H1 (cell line): ENCODE measurements at regions not wholly inside any gene's neighbourhood (a gene's known extent, or its start where the extent isn't known, plus 50 kb on each side); places are given as distances from the start of the nearest gene placed in this dataset.
A peak's percentile ranks its signal among the peaks of the same experiment; 100 is the strongest.

ENCODE experiments used
- CTCF ChIA-PET: fragments of 300-600 bp; sonication (Branson Sonifier 250); formaldehyde crosslinking; loops from one replicate; lab custom pipeline; 2021; ENCODE audit not compliant: partially characterized antibody; lab: Charles Lee
- POLR2A ChIA-PET: fragments of 300-600 bp; sonication (Branson Sonifier 250); formaldehyde crosslinking; loops from one replicate; lab custom pipeline; 2021; ENCODE audit warnings: inconsistent platforms; ENCODE audit not compliant: partially characterized antibody; lab: Charles Lee
- DNase-seq, 2 experiments: peaks; one replicate each; pipeline versions ENCODE4 v3.0.0 to v3.0.0-alpha.2; 2010 to 2022; ENCODE audit warnings: low spot score in 2 of 2, low read depth in 1 of 2, mixed read lengths in 1 of 2
- FAIRE-seq: peaks from 2 replicates; lab custom pipeline; 2011; peaks lifted over from hg19 to GRCh38; lab: Jason Lieb, UNC
- H2AFZ ChIP-seq: 2 replicates; pipeline ENCODE4 v1.8.1; 2012; ENCODE audit warnings: low read length, inconsistent platforms
- H2AK5ac ChIP-seq: 2 replicates; pipeline ENCODE4 v1.6.1; 2013; ENCODE audit warnings: low read depth, low read length
- H2BK120ac ChIP-seq: replicated peaks from 2 replicates; pipeline ENCODE3; 2013; ENCODE audit warnings: low read depth, low read length, inconsistent platforms
- H2BK12ac ChIP-seq: 2 replicates; pipeline ENCODE4 v1.6.1; 2013; ENCODE audit warnings: low read depth, low read length
- H2BK15ac ChIP-seq: 2 replicates; pipeline ENCODE4 v1.6.1; 2013; ENCODE audit warnings: low read length
- H2BK20ac ChIP-seq: 2 replicates; pipeline ENCODE4 v1.6.1; 2013; ENCODE audit warnings: low read length
- H2BK5ac ChIP-seq: 2 replicates; pipeline ENCODE4 v1.6.1; 2013; ENCODE audit warnings: low read depth, low read length
- H3K14ac ChIP-seq: 2 replicates; pipeline ENCODE4 v1.6.1; 2013; ENCODE audit warnings: inconsistent platforms; ENCODE audit not compliant: insufficient read length
- H3K18ac ChIP-seq: 2 replicates; pipeline ENCODE4 v1.6.1; 2013; ENCODE audit warnings: low read length; ENCODE audit errors: extremely low read depth
- H3K23ac ChIP-seq: 2 replicates; pipeline ENCODE4 v1.6.1; 2013; ENCODE audit warnings: inconsistent platforms; ENCODE audit not compliant: insufficient read length
- H3K23me2 ChIP-seq: 2 replicates; pipeline ENCODE4 v1.6.1; 2013; ENCODE audit warnings: low read depth, low read length
- H3K27ac ChIP-seq: 2 replicates; pipeline ENCODE4 v1.6.1; 2011; ENCODE audit warnings: low read depth, low read length, inconsistent platforms
- H3K27me3 ChIP-seq, 4 experiments: replicated peaks in 1 of 4; 1 replicate in 1 of 4; 2 replicates in 3 of 4; pipeline versions ENCODE4 v1.6.1 to v1.8.1; 2011 to 2013; ENCODE audit warnings: low read length in 3 of 4, mild to moderate bottlenecking in 3 of 4, inconsistent platforms in 2 of 4, mixed read lengths in 2 of 4, moderate library complexity in 1 of 4; ENCODE audit not compliant: control insufficient read depth in 3 of 4, insufficient read depth in 3 of 4; ENCODE audit errors: extremely low read depth in 1 of 4
- H3K36me3 ChIP-seq, 4 experiments: 2 replicates each; pipeline versions ENCODE4 v1.6.1 to v1.8.1; 2011 to 2013; ENCODE audit warnings: mild to moderate bottlenecking in 4 of 4, low read length in 3 of 4, moderate library complexity in 2 of 4, control low read depth in 1 of 4, inconsistent platforms in 1 of 4; ENCODE audit not compliant: insufficient read depth in 4 of 4, control insufficient read depth in 2 of 4
- H3K4ac ChIP-seq: replicated peaks from 2 replicates; pipeline ENCODE3; 2013; ENCODE audit warnings: low read length, low read depth, mixed read lengths, inconsistent platforms; ENCODE audit not compliant: insufficient read length
- H3K4me1 ChIP-seq, 4 experiments: replicated peaks in 1 of 4; 1 replicate in 1 of 4; 2 replicates in 3 of 4; pipeline versions ENCODE4 v1.6.1 to v1.8.1; 2011 to 2013; ENCODE audit warnings: low read length in 3 of 4, inconsistent platforms in 2 of 4, mixed read lengths in 1 of 4; ENCODE audit not compliant: insufficient read depth in 4 of 4, control insufficient read depth in 3 of 4
- H3K4me2 ChIP-seq, 2 experiments: 2 replicates each; pipeline versions ENCODE4 v1.6.1 to v1.8.1; 2011 to 2013; ENCODE audit warnings: low read depth in 2 of 2, low read length in 2 of 2, control low read depth in 1 of 2, inconsistent platforms in 1 of 2, mild to moderate bottlenecking in 1 of 2; ENCODE audit not compliant: insufficient read depth in 1 of 2
- H3K4me3 ChIP-seq, 4 experiments: fragments of 200-600, 300-600 bp in 1 of 4; sonication (generic), shearing (Covaris generic), sonication (Bioruptor Twin) in 1 of 4; 2 replicates each; pipeline versions ENCODE4 v1.5.1 to v1.8.1; 2011 to 2016; ENCODE audit warnings: low read length in 4 of 4, low read depth in 3 of 4, control low read depth in 2 of 4, inconsistent platforms in 2 of 4, mild to moderate bottlenecking in 2 of 4, mixed read lengths in 1 of 4, moderate library complexity in 1 of 4; ENCODE audit not compliant: insufficient read depth in 2 of 4; ENCODE audit errors: extremely low read depth in 1 of 4
- H3K56ac ChIP-seq: replicated peaks from 2 replicates; pipeline ENCODE3; 2013; ENCODE audit warnings: low read depth, mild to moderate bottlenecking, mixed read lengths, low read length, inconsistent platforms; ENCODE audit not compliant: insufficient read length
- H3K79me1 ChIP-seq: 2 replicates; pipeline ENCODE4 v1.6.1; 2013; ENCODE audit warnings: low read depth, low read length, control low read depth
- H3K79me2 ChIP-seq, 2 experiments: 2 replicates each; pipeline versions ENCODE4 v1.6.1 to v1.8.1; 2012 to 2013; ENCODE audit warnings: low read length in 2 of 2, mild to moderate bottlenecking in 2 of 2, inconsistent platforms in 1 of 2; ENCODE audit not compliant: insufficient read depth in 2 of 2, control insufficient read depth in 1 of 2
- H3K9ac ChIP-seq, 4 experiments: replicated peaks in 1 of 4; 1 replicate in 1 of 4; 2 replicates in 3 of 4; pipeline versions ENCODE4 v1.6.1 to v1.8.1; 2011 to 2013; ENCODE audit warnings: low read depth in 3 of 4, low read length in 3 of 4, control low read depth in 2 of 4, mild to moderate bottlenecking in 2 of 4, moderate library complexity in 2 of 4, inconsistent platforms in 1 of 4; ENCODE audit errors: extremely low read depth in 1 of 4
- H3K9me3 ChIP-seq, 2 experiments: 2 replicates each; pipeline versions ENCODE4 v1.6.1 to v1.8.1; 2012 to 2013; ENCODE audit warnings: mild to moderate bottlenecking in 2 of 2, moderate library complexity in 2 of 2, control low read depth in 1 of 2, inconsistent platforms in 1 of 2, low read depth in 1 of 2, low read length in 1 of 2, mixed read lengths in 1 of 2; ENCODE audit not compliant: insufficient read depth in 2 of 2
- H4K20me1 ChIP-seq, 2 experiments: replicated peaks in 1 of 2; 2 replicates each; pipeline versions ENCODE3 to v1.8.1; 2011 to 2013; ENCODE audit warnings: inconsistent platforms in 2 of 2, low read length in 2 of 2, mild to moderate bottlenecking in 1 of 2; ENCODE audit not compliant: insufficient read depth in 2 of 2, control insufficient read depth in 1 of 2
- H4K5ac ChIP-seq: 2 replicates; pipeline ENCODE4 v1.6.1; 2013; ENCODE audit warnings: low read length, low read depth, mixed read lengths, inconsistent platforms; ENCODE audit not compliant: insufficient read length
- H4K8ac ChIP-seq: 2 replicates; pipeline ENCODE4 v1.8.0; 2013; ENCODE audit warnings: mild to moderate bottlenecking, moderate library complexity, low read length, inconsistent platforms; ENCODE audit not compliant: insufficient read depth; ENCODE audit errors: extremely low read depth
- H4K91ac ChIP-seq: replicated peaks from 2 replicates; pipeline ENCODE3; 2013; ENCODE audit warnings: low read length, mixed read lengths, inconsistent platforms; ENCODE audit not compliant: insufficient read length
- ASH2L ChIP-seq: fragments of 200-600, 300-600 bp; sonication (generic); IDR thresholded peaks from one replicate; pipeline ENCODE4 v1.7.1; 2017; ENCODE audit warnings: low read length
- BRCA1 ChIP-seq: IDR thresholded peaks from 2 replicates; pipeline ENCODE4 v1.6.1; 2012; ENCODE audit warnings: low read depth, low read length, improper control_type of control experiment
- CHD2 ChIP-seq: IDR thresholded peaks from 2 replicates; pipeline ENCODE4 v1.6.1; 2012; ENCODE audit warnings: low read length, improper control_type of control experiment
- GABPA ChIP-seq: IDR thresholded peaks from 2 replicates; pipeline ENCODE4 v1.6.1; 2011; ENCODE audit warnings: mild to moderate bottlenecking, low read length, moderate library complexity, borderline replicate concordance; ENCODE audit not compliant: insufficient read depth
- KDM1A ChIP-seq: fragments of 200-600, 300-600 bp; sonication (generic); IDR thresholded peaks from 2 replicates; pipeline ENCODE4 v1.7.1; 2016; ENCODE audit warnings: mild to moderate bottlenecking, low read length, borderline replicate concordance
- PHF8 ChIP-seq: fragments of 200-600 bp; sonication (generic); conservative IDR thresholded peaks from 2 replicates; pipeline ENCODE4 v1.7.1; 2012; ENCODE audit warnings: low read depth, mild to moderate bottlenecking, inconsistent platforms, low read length, moderate library complexity
- POU5F1 ChIP-seq: IDR thresholded peaks from 2 replicates; pipeline ENCODE4 v1.6.1; 2011; ENCODE audit warnings: low read depth, mild to moderate bottlenecking, low read length, moderate library complexity
- RFX5 ChIP-seq: IDR thresholded peaks from 2 replicates; pipeline ENCODE4 v1.6.1; 2011; ENCODE audit warnings: low read depth, low read length, improper control_type of control experiment, borderline replicate concordance
- SIN3A ChIP-seq, 2 experiments: IDR thresholded peaks in 1 of 2; conservative IDR thresholded peaks in 1 of 2; 2 replicates each; pipeline ENCODE4 v1.6.1; 2011 to 2012; ENCODE audit warnings: low read length in 2 of 2, improper control_type of control experiment in 1 of 2, low read depth in 1 of 2, mild to moderate bottlenecking in 1 of 2
- TEAD4 ChIP-seq: IDR thresholded peaks from 2 replicates; pipeline ENCODE4 v1.6.1; 2012; ENCODE audit warnings: low read depth, low read length, inconsistent platforms, mixed read lengths
- WGBS, 2 experiments: shearing (Covaris generic) in 1 of 2; methylation state at CpG; one replicate each; pipeline versions ENCODE4 v1.1.6 to v1.1.7; 2013 to 2015; ENCODE audit warnings: low lambda C conversion rate in 2 of 2, mixed read lengths in 2 of 2, inconsistent platforms in 1 of 2, low coverage in 1 of 2, missing lambda C conversion rate in 1 of 2; ENCODE audit not compliant: insufficient replicate concordance in 2 of 2, insufficient coverage in 1 of 2, insufficient read length in 1 of 2; ENCODE audit errors: extremely low coverage in 1 of 2, missing lambda C conversion rate in 1 of 2; 5-methylcytosine and 5-hydroxymethylcytosine counted together

DNA sequence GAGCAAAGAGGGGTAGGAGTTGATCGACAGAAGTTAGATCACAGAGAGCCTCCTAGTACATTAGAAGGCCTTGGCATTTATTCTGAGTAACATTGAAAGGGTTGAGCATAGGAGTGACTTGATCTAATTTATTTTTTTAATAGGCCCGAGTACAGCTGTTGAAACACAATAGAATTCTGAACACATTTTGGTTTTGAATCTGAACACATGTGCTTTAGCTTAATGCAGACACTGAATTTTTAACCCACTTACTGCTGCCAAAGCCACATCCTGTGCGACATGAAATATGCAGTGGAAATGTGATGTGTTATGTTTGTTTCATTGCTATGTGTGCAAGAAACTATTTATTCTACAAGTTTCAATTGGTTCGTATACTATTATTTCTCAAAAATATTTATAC is 1505.9 kb downstream of the PCDH9 start:
- no peak overlapping the region for H3K9ac ChIP-seq
- DNase-seq = no peak
- H3K27ac ChIP-seq = no peak overlapping the region
- no peak overlapping the region for H3K56ac ChIP-seq
- H2BK5ac ChIP-seq = no peak overlapping the region
- H3K79me1 ChIP-seq = no peaks in the 10 kb centered on the region
- 0 out of 2 replicates have a peak overlapping the region, but pooled peaks have one; percentile 9 for H2AFZ ChIP-seq
- 93% methylated on average over 4 of the region's 4 CpGs; no CpG with 5 or more reads in 1 of the 2 experiments for WGBS, 2 experiments
- no peak overlapping the region for H3K4ac ChIP-seq
- H3K18ac ChIP-seq = no peak overlapping the region
- TF ChIP-seq SIN3A (conservative IDR thresholded peaks at IDR 0.05 in 1 of 2, IDR thresholded peaks at IDR 0.05 in 1 of 2; ENCODE audit: low read depth in 1 of 2, low read length in 2 of 2) (no peak), KDM1A (no peak), CHD2 (no peak), TEAD4 (no peak), BRCA1 (no peak), ASH2L (no peak), POU5F1 (no peak), GABPA (no peak), PHF8 (no peak), RFX5 (no peak)
- H3K4me1 ChIP-seq = no peaks in the 10 kb centered on the region
- no peaks in the 10 kb centered on the region for H3K23me2 ChIP-seq
- no peak overlapping the region for H4K5ac ChIP-seq
- H3K36me3 ChIP-seq = no peaks in the 10 kb centered on the region
- no peak overlapping the region for H3K4me2 ChIP-seq
- CTCF ChIA-PET = interaction anchor here (0.9 kb wide), 1 partner anchor 1609 kb away, joined by 3 read pairs; no protein-coding TSS in a partner anchor
- POLR2A ChIA-PET = interaction anchor here (0.6 kb wide), 1 partner anchor 1055 kb away, joined by 3 read pairs; no protein-coding TSS in a partner anchor
- H2BK120ac ChIP-seq = no peak overlapping the region
- H3K79me2 ChIP-seq = no peaks in the 10 kb centered on the region
- H2AK5ac ChIP-seq = no peak overlapping the region
- H4K20me1 ChIP-seq = no peaks in the 10 kb centered on the region
- no peak overlapping the region for H2BK20ac ChIP-seq
- no peak overlapping the region for H4K8ac ChIP-seq
- H4K91ac ChIP-seq = no peak overlapping the region
- H3K4me3 ChIP-seq = no peak overlapping the region
- no peaks in the 10 kb centered on the region for H3K9me3 ChIP-seq
- H2BK15ac ChIP-seq = no peak overlapping the region
- H3K14ac ChIP-seq = no peak overlapping the region
- H2BK12ac ChIP-seq = no peak overlapping the region
- no peak overlapping the region for H3K23ac ChIP-seq
- no peaks in the 10 kb centered on the region for H3K27me3 ChIP-seq
- FAIRE-seq = no peak
